HuH-7.5 (cell line): ENCODE measurements at regions not wholly inside any gene's neighbourhood (a gene's known extent, or its start where the extent isn't known, plus 50 kb on each side); places are given as distances from the start of the nearest gene placed in this dataset.

Experiments used
- DNase-seq: peaks from one replicate; pipeline ENCODE4 v3.0.0; 2011; ENCODE audit warnings: low spot score

DNA sequence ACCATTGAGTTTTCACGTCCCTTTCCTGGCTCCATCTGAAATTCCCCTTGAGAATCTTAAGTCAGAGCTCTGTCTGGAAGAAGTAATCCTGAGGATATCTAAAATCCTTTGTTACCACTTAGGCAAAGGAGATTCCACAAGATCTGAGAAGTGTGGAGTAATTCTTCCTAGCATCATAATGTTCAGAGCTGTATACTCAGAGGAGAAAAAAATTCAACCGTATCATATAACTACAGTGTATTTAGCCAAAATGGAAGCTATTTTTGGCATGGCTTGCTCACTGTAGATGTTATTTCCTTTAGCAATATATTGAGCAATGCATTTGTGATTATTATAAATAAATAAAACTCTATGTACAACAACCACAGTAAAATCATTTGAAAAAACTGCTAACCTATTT lies 1858.4 kb downstream of the EFNA5 start:
- DNase-seq = no peak

GRCh38 chr5:105807951-105808350 lies 1862.8 kb downstream of the EFNA5 start:
- no peak for DNase-seq

DNA sequence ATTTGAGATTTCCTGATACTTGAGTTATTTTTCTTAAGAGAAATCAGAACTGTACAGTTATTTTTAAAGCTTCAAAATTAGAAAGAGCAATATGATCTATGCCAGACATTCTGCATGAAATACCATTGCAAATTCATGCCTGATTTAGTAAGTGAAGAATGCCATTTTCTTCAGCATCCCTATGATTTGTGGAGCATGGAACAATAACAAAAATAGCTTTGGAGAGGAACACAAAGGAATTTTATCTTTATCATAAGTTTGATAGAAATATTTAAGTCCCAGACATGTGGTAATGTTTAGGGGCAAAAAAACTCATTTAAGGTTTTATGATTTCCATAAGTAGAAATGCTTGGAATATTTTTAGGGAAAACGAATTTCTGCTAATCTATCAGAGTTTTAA lies 1863.4 kb downstream of the EFNA5 start:
- no peak for DNase-seq

DNA sequence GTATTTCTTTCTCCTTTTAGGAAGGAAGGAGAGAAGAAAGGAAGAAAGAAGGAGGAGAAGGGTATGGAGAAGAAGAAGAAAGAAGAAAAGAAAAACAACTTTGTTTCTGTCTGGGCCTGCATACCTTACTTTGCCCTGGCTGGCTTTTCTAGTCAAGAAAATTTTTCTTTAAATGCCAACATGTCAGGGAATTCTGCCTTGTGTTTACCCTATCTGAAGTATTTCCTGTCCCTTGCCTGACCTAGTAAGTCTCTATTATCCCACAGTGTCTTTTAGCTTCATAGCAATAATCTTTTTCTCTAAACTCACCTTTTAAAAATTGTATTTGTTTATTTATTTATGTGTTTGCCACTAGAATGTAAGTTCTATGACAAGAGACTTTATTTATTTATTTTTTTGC lies 1864.1 kb downstream of the EFNA5 start:
- no peak for DNase-seq

- DNase-seq = no peak
These were observed 1867.3 kb downstream of the EFNA5 start for GRCh38 chr5:105803431-105803830.

DNA sequence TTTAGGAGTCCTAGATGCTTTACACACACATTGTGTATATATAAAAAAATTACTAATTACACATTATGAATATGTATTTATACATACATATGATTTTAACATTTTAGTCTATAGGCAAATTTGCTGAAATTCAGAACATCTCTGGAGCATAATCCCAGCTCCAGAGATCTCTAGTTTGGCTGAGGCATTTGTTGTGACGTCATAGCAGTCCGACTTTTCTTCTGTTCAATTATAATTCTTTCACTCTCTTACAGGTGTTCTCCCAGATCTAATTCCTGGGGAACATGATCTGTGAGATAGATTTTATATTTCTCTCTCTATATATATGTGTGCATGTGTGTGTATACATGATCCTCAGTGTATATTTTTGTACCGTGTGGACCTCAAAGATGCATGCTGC lies 1876.2 kb downstream of the EFNA5 start:
- no peak for DNase-seq

- no peak for DNase-seq
These were observed 1881.5 kb downstream of the EFNA5 start for GRCh38 chr5:105789246-105789645.

GRCh38 chr5:105783811-105784210 lies 1886.9 kb downstream of the EFNA5 start:
- no peak for DNase-seq

DNA sequence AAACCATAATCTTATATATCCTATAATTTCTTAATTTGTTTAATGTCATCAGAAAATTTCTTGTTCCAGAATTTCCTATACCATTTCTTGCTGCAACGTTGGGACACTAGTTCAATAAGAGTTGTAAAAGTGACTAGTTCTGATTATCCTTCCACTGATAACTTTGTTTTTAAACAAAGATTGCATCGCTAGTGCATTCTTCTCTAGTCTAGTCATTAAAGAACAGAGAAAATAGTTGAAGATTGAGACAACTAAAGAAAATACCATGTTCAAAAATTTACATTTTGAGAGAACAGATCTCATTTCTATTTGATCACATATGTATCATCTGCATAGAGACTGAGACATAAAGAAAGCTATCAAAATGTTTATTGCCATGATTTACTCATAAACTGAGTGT lies 1888.2 kb downstream of the EFNA5 start:
- no peak for DNase-seq

- no peak for DNase-seq
These were observed 1897.5 kb downstream of the EFNA5 start for GRCh38 chr5:105773241-105773640.

DNA sequence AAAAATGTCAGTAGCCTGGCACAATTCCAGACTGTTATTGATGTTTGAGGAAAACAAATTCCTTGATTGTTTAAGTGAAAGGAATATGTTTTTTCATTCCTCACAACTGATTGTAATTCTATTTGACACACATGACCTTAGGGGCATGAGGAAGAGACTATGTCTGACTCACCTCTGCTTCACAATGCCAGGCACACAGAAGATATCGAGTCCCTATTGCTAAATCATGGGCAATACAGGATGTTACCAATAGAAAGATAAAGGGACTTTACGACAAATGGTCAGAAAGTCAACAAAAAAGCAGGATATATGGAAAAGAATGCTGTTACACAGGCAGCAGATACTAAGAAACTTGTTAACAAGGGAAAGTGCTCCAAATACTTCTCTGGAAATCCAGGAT lies 1903.5 kb downstream of the EFNA5 start:
- DNase-seq = no peak

GRCh38 chr5:105762728-105763127 lies 1908.0 kb downstream of the EFNA5 start:
- no peak for DNase-seq

GRCh38 chr5:105754056-105754455 lies 1916.7 kb downstream of the EFNA5 start:
- no peak for DNase-seq

- no peak for DNase-seq
These were observed 1917.9 kb downstream of the EFNA5 start for GRCh38 chr5:105752801-105753200.

- DNase-seq = no peak
These were observed 1918.8 kb downstream of the EFNA5 start for GRCh38 chr5:105751908-105752307.

DNA sequence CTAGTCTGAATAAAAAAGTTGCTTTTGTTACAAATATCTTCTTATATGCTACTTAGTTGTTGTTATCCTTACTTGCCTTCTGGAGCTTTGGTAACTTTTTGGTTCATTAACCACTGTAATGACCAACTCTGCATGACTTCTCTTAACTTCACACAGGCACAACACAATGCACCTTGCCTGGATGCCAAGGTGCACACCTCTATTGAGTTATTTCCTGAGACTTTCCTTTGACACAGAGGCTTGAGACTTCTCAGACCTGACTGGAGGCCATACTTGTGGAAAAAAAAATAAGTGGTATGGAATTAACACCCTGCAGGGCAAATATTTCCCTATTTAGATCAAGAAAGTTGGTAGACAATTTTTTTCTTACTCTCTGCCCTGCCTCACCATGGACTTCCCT lies 1925.6 kb downstream of the EFNA5 start:
- no peak for DNase-seq

DNA sequence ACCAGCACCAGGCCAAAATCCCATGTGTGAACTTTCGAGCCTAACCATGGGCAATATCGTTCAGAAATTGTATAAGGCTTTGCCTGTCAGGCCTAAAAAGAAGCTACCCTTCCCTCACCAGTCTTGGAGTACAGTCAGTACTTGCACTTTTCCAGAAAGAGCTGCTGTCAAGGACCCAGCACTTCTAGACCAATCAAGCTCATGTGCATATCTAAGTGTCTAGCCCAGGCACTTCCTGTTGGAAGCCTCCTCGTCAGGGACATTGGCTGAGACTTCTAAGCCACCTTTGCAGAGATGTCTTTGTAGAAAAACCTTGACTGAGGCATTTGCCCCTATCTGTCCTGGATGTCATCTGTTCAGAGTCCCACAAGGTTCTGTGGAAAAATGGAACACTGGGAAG lies 1930.5 kb downstream of the EFNA5 start:
- DNase-seq = no peak

GRCh38 chr5:105739732-105740131 lies 1931.0 kb downstream of the EFNA5 start:
- DNase-seq = no peak

- no peak for DNase-seq
These were observed 1935.0 kb downstream of the EFNA5 start for GRCh38 chr5:105735704-105736103.

- DNase-seq = no peak
These were observed 1939.8 kb downstream of the EFNA5 start for GRCh38 chr5:105730982-105731381.

DNA sequence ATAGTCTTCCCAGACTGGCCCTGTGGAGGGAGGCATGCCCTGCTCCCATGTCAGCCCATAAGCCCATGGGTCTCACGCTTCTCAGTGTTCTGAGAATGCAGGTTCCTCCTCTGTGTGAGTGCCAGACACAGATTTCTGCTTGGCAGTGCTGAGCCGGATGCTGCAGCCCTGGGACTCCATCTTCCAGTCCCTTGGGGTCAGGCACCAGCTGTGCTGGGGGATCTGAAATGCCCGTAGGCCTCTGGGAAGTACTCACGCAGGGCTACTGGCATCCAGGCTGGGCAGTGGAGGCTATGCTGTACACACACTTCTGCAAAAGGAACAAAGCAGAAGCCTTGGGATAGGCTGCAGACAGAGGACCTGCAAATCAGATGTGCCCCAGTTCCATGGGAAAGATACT lies 1944.6 kb downstream of the EFNA5 start:
- DNase-seq = no peak

- DNase-seq = no peak
These were observed 1962.3 kb downstream of the EFNA5 start for GRCh38 chr5:105708442-105708841.

DNA sequence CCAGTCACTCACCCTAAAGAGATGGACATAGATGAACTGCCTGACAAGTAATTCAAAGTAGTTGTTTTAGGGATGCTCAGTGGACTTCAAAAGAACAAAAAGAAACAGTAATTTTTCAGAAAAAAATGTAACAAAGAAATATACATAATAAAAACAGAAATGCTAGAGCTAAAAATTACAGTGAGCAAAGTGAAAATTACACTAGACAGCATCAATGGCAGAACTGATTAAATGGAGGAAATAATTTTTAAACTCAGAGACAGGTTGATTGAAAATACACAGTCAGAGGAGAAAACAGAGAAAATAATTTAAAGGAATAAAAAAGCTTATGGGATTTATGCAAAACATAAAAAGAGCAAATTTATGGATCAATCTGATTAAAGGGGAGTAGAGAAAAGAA lies 1968.4 kb downstream of the EFNA5 start:
- DNase-seq = no peak

DNA sequence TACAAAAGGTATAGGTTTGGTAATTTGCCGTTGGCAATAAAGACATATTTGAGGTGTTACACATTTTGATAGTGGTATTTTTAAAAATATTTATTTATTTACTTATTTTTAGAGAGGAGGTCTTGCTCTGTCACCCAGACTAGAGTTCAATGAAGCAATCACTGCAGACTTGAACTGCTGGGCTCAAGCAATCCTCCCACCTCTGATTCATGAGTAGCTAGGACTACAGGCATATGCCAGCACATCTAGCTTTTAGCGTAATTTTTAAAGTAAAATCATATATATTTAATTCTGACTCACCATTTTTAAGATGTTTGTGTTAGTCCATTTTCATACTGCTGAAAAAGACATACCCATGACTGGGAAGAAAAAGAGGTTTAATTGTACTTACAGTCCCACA lies 1974.3 kb downstream of the EFNA5 start:
- DNase-seq = no peak

DNA sequence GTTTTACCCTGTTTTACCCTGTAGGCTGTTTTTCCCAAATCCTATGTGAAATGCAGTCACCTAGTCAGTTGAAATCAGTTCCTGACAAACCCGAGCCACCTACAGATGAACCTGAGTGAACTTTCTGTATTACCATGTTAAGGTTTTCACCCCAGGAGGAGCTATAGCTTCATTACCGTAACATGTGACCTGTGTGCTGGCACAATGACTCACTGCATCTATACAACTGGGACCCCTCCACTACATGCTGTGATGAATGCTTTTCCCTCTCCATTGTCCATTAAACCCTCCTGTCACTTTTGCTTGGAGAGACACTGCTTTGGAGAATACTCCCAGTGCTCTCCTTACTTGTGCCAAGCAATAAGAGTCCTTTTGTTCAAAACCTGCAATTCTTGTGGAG lies 1974.8 kb downstream of the EFNA5 start:
- no peak for DNase-seq
